HL-60 (cell line): ENCODE measurements at regions not wholly inside any gene's neighbourhood (a gene's known extent, or its start where the extent isn't known, plus 50 kb on each side); places are given as distances from the start of the nearest gene placed in this dataset.

Source experiments
- CTCF ChIP-seq: IDR thresholded peaks from one replicate; pipeline ENCODE4 v1.5.1; 2011; ENCODE audit warnings: low read length, control low read depth, inconsistent platforms; ENCODE audit not compliant: insufficient read depth
- POLR2AphosphoS5 ChIP-seq: IDR thresholded peaks from 2 replicates; pipeline ENCODE4 v1.6.1; 2012; ENCODE audit warnings: low read depth

DNA sequence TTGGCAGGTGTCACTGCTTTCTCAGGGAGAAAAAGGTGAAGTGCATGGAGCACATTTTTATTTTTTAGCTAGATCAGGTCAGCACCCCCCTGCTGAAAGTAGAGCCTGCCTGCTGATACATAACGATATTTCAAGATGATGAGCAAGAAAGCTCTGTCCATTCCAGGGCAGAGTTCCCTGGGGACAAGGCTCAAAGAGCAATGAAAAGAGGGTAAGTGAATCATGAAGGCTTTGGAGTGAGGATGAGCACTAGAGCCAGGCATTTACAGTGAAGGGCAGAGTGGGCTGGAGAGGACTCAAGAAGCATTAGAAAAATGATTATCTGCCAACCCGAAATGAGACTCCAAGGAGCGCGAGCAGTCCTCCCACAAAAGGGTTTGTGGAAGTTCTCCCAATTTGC, 345.7 kb downstream of the TLE4 start:
- TF ChIP-seq POLR2AphosphoS5 (no peak), CTCF (no peak)
